ENCODE measurements at regions not wholly inside any gene's neighbourhood (a gene's known extent, or its start where the extent isn't known, plus 50 kb on each side); places are given as distances from the start of the nearest gene placed in this dataset.

- TF ChIP-seq CTCF (conservative IDR thresholded peaks at IDR 0.05; ENCODE audit: low read depth, low read length): no peak
- no peak for TF ChIP-seq EZH2 (IDR thresholded peaks at IDR 0.05; ENCODE audit: low read length, unreplicated experiment)
These were observed 974.1 kb upstream of the ACVR2A start for GRCh38 chr2:146870691-146871090.

All from PC-3 (cell line).